HEK293 (cell line): ENCODE measurements at regions not wholly inside any gene's neighbourhood (a gene's known extent, or its start where the extent isn't known, plus 50 kb on each side); places are given as distances from the start of the nearest gene placed in this dataset.

Experiments
- KLF1 ChIP-seq: fragments of 450-650 bp; formaldehyde crosslinking; IDR thresholded peaks from 2 replicates; pipeline ENCODE4 v1.5.1; 2016; ENCODE audit warnings: missing biosample characterization, missing genetic modification characterization
- SETDB1 ChIP-seq: IDR thresholded peaks from one replicate; pipeline ENCODE4 v1.6.1; 2017; ENCODE audit warnings: mild to moderate bottlenecking, low read length, moderate library complexity, mixed read lengths; ENCODE audit not compliant: insufficient read length
- SP2 ChIP-seq: fragments of 450-650 bp; formaldehyde crosslinking; IDR thresholded peaks from 2 replicates; pipeline ENCODE4 v1.5.1; 2016; ENCODE audit warnings: missing biosample characterization, missing genetic modification characterization
- ZFP37 ChIP-seq: fragments of 450-650 bp; formaldehyde crosslinking; IDR thresholded peaks from 2 replicates; pipeline ENCODE4 v1.5.1; 2016; ENCODE audit warnings: missing biosample characterization, missing genetic modification characterization
- ZNF24 ChIP-seq: fragments of 450-650 bp; formaldehyde crosslinking; IDR thresholded peaks from 2 replicates; pipeline ENCODE4 v1.5.1; 2016; ENCODE audit warnings: missing biosample characterization, missing genetic modification characterization
- ZNF510 ChIP-seq: fragments of 450-650 bp; formaldehyde crosslinking; IDR thresholded peaks from 2 replicates; pipeline ENCODE4 v1.5.1; 2018; ENCODE audit warnings: mild to moderate bottlenecking, missing genetic modification characterization, missing biosample characterization; ENCODE audit not compliant: insufficient replicate concordance
- ZNF555 ChIP-seq: fragments of 450-650 bp; formaldehyde crosslinking; conservative IDR thresholded peaks from 2 replicates; pipeline ENCODE4 v1.5.1; 2017; ENCODE audit warnings: missing biosample characterization, mild to moderate bottlenecking, missing genetic modification characterization, inconsistent platforms
- TF ChIP-seq, protein P1 (sequence below): fragments of 450-650 bp; formaldehyde crosslinking; IDR thresholded peaks from 2 replicates; pipeline ENCODE4 v1.5.1; 2016; ENCODE audit warnings: missing biosample characterization, missing genetic modification characterization
- TF ChIP-seq, protein P2 (sequence below): fragments of 450-650 bp; formaldehyde crosslinking; IDR thresholded peaks from 2 replicates; pipeline ENCODE4 v1.5.1; 2016; ENCODE audit warnings: missing biosample characterization, missing genetic modification characterization, low read depth
- TF ChIP-seq, protein P3 (sequence below): fragments of 450-650 bp; formaldehyde crosslinking; IDR thresholded peaks from 2 replicates; pipeline ENCODE4 v1.5.1; 2016; ENCODE audit warnings: missing biosample characterization, missing genetic modification characterization
- TF ChIP-seq, protein P4 (sequence below): fragments of 450-650 bp; formaldehyde crosslinking; IDR thresholded peaks from 2 replicates; pipeline ENCODE4 v1.5.1; 2016; ENCODE audit warnings: missing biosample characterization, missing genetic modification characterization
- TF ChIP-seq, protein P5 (sequence below): fragments of 450-650 bp; formaldehyde crosslinking; IDR thresholded peaks from 2 replicates; pipeline ENCODE4 v1.5.1; 2016; ENCODE audit warnings: missing biosample characterization, missing genetic modification characterization
- TF ChIP-seq, protein P6 (sequence below): IDR thresholded peaks from 2 replicates; pipeline ENCODE4 v1.6.1; 2011; ENCODE audit warnings: mild to moderate bottlenecking, low read depth, low read length, borderline replicate concordance

DNA sequence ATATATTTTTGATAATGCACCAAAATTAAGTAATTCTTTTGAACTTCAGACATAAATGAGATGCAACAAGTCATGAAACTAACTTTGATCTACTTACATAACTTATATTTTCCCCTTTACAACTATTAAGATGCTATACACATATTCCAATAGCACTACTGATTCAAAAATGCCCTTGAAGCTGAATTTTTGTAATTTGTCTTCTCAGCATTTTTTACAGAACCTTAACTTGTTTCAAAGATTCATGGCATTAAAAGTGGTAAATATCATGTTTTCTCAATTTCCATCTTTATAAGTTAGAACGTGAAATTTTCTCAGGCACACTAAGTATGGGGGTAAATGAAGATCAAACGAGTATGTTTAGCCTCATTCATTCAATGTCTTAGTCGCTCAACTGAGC lies 460.0 kb upstream of the FAM241A start:
- TF ChIP-seq, protein P1, sequence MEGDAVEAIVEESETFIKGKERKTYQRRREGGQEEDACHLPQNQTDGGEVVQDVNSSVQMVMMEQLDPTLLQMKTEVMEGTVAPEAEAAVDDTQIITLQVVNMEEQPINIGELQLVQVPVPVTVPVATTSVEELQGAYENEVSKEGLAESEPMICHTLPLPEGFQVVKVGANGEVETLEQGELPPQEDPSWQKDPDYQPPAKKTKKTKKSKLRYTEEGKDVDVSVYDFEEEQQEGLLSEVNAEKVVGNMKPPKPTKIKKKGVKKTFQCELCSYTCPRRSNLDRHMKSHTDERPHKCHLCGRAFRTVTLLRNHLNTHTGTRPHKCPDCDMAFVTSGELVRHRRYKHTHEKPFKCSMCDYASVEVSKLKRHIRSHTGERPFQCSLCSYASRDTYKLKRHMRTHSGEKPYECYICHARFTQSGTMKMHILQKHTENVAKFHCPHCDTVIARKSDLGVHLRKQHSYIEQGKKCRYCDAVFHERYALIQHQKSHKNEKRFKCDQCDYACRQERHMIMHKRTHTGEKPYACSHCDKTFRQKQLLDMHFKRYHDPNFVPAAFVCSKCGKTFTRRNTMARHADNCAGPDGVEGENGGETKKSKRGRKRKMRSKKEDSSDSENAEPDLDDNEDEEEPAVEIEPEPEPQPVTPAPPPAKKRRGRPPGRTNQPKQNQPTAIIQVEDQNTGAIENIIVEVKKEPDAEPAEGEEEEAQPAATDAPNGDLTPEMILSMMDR (tag by site-specific recombination) = no peak
- TF ChIP-seq, protein P2, sequence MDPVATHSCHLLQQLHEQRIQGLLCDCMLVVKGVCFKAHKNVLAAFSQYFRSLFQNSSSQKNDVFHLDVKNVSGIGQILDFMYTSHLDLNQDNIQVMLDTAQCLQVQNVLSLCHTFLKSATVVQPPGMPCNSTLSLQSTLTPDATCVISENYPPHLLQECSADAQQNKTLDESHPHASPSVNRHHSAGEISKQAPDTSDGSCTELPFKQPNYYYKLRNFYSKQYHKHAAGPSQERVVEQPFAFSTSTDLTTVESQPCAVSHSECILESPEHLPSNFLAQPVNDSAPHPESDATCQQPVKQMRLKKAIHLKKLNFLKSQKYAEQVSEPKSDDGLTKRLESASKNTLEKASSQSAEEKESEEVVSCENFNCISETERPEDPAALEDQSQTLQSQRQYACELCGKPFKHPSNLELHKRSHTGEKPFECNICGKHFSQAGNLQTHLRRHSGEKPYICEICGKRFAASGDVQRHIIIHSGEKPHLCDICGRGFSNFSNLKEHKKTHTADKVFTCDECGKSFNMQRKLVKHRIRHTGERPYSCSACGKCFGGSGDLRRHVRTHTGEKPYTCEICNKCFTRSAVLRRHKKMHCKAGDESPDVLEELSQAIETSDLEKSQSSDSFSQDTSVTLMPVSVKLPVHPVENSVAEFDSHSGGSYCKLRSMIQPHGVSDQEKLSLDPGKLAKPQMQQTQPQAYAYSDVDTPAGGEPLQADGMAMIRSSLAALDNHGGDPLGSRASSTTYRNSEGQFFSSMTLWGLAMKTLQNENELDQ = no peak
- TF ChIP-seq ZFP37 (tag by site-specific recombination) (no peak), ZNF510 (no peak), SP2 (tag by site-specific recombination) (no peak), SETDB1 (no peak), ZNF24 (tag by site-specific recombination) (no peak), KLF1 (no peak), ZNF555 (tag by site-specific recombination) (no peak)
- TF ChIP-seq, protein P3, sequence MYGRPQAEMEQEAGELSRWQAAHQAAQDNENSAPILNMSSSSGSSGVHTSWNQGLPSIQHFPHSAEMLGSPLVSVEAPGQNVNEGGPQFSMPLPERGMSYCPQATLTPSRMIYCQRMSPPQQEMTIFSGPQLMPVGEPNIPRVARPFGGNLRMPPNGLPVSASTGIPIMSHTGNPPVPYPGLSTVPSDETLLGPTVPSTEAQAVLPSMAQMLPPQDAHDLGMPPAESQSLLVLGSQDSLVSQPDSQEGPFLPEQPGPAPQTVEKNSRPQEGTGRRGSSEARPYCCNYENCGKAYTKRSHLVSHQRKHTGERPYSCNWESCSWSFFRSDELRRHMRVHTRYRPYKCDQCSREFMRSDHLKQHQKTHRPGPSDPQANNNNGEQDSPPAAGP (tag by site-specific recombination) = no peak
- TF ChIP-seq, protein P4, sequence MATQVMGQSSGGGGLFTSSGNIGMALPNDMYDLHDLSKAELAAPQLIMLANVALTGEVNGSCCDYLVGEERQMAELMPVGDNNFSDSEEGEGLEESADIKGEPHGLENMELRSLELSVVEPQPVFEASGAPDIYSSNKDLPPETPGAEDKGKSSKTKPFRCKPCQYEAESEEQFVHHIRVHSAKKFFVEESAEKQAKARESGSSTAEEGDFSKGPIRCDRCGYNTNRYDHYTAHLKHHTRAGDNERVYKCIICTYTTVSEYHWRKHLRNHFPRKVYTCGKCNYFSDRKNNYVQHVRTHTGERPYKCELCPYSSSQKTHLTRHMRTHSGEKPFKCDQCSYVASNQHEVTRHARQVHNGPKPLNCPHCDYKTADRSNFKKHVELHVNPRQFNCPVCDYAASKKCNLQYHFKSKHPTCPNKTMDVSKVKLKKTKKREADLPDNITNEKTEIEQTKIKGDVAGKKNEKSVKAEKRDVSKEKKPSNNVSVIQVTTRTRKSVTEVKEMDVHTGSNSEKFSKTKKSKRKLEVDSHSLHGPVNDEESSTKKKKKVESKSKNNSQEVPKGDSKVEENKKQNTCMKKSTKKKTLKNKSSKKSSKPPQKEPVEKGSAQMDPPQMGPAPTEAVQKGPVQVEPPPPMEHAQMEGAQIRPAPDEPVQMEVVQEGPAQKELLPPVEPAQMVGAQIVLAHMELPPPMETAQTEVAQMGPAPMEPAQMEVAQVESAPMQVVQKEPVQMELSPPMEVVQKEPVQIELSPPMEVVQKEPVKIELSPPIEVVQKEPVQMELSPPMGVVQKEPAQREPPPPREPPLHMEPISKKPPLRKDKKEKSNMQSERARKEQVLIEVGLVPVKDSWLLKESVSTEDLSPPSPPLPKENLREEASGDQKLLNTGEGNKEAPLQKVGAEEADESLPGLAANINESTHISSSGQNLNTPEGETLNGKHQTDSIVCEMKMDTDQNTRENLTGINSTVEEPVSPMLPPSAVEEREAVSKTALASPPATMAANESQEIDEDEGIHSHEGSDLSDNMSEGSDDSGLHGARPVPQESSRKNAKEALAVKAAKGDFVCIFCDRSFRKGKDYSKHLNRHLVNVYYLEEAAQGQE = no peak
- TF ChIP-seq, protein P5, sequence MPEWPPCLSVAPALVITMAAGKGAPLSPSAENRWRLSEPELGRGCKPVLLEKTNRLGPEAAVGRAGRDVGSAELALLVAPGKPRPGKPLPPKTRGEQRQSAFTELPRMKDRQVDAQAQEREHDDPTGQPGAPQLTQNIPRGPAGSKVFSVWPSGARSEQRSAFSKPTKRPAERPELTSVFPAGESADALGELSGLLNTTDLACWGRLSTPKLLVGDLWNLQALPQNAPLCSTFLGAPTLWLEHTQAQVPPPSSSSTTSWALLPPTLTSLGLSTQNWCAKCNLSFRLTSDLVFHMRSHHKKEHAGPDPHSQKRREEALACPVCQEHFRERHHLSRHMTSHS = no peak
- TF ChIP-seq, protein P6, sequence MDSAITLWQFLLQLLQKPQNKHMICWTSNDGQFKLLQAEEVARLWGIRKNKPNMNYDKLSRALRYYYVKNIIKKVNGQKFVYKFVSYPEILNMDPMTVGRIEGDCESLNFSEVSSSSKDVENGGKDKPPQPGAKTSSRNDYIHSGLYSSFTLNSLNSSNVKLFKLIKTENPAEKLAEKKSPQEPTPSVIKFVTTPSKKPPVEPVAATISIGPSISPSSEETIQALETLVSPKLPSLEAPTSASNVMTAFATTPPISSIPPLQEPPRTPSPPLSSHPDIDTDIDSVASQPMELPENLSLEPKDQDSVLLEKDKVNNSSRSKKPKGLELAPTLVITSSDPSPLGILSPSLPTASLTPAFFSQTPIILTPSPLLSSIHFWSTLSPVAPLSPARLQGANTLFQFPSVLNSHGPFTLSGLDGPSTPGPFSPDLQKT = no peak
